ENCODE measurements at regions not wholly inside any gene's neighbourhood (a gene's known extent, or its start where the extent isn't known, plus 50 kb on each side); places are given as distances from the start of the nearest gene placed in this dataset.

GRCh38 chr13:99055735-99056134 lies 77.9 kb upstream of the DOCK9 start:
- TF ChIP-seq CTCF (optimal IDR thresholded peaks at IDR 0.05 in 1 of 3, IDR thresholded peaks at IDR 0.05 in 1 of 3, conservative IDR thresholded peaks at IDR 0.05 in 1 of 3; ENCODE audit: extremely low read depth in 1 of 3, insufficient read depth in 2 of 3, low read length in 3 of 3) (no peak), EZH2 (IDR thresholded peaks at IDR 0.05; ENCODE audit: low read length) (no peak)
